DOHH2 (cell line): ENCODE measurements at regions not wholly inside any gene's neighbourhood (a gene's known extent, or its start where the extent isn't known, plus 50 kb on each side); places are given as distances from the start of the nearest gene placed in this dataset.

Experiments used
- H3F3A ChIP-seq: fragments of 200-600 bp; sonication (generic), shearing (Covaris generic); 2 replicates; pipeline ENCODE4 v1.6.0; 2016; ENCODE audit warnings: antibody characterized with exemption, mild to moderate bottlenecking; ENCODE audit not compliant: control insufficient read depth, insufficient read depth
- H3K27ac ChIP-seq: fragments of 200-600 bp; sonication (generic); 2 replicates; pipeline ENCODE4 v1.5.1; 2014; ENCODE audit warnings: low read depth, mild to moderate bottlenecking, low read length, moderate library complexity
- H3K27me3 ChIP-seq: fragments of 200-600 bp; sonication (generic); 2 replicates; pipeline ENCODE4 v1.6.1; 2014; ENCODE audit warnings: mild to moderate bottlenecking, low read length, mixed read lengths; ENCODE audit not compliant: control insufficient read depth
- H3K36me3 ChIP-seq: fragments of 200-600 bp; sonication (generic); 2 replicates; pipeline ENCODE4 v1.6.1; 2014; ENCODE audit warnings: mild to moderate bottlenecking, low read length, moderate library complexity, mixed read lengths; ENCODE audit not compliant: control insufficient read depth
- H3K4me1 ChIP-seq: fragments of 200-600 bp; sonication (generic); 2 replicates; pipeline ENCODE4 v1.6.1; 2014; ENCODE audit warnings: mild to moderate bottlenecking, low read length, mixed read lengths; ENCODE audit not compliant: control insufficient read depth
- H3K4me2 ChIP-seq: fragments of 200-600 bp; sonication (generic); 2 replicates; pipeline ENCODE4 v1.6.0; 2014; ENCODE audit warnings: mild to moderate bottlenecking, low read length, moderate library complexity
- H3K4me3 ChIP-seq: fragments of 200-600 bp; sonication (generic); 2 replicates; pipeline ENCODE4 v1.5.1; 2014; ENCODE audit warnings: mild to moderate bottlenecking, low read length, mixed read lengths
- H3K79me2 ChIP-seq: fragments of 200-600 bp; sonication (generic); 2 replicates; pipeline ENCODE4 v1.6.1; 2014; ENCODE audit warnings: mild to moderate bottlenecking, low read length, mixed read lengths; ENCODE audit not compliant: control insufficient read depth
- H3K9me2 ChIP-seq: fragments of 200-600 bp; sonication (generic); replicated peaks from 2 replicates; pipeline ENCODE4 v1.6.1; 2014; ENCODE audit warnings: mild to moderate bottlenecking, low read length, mixed read lengths; ENCODE audit not compliant: control insufficient read depth
- H3K9me3 ChIP-seq: fragments of 200-600 bp; sonication (generic); 2 replicates; pipeline ENCODE4 v1.6.1; 2014; ENCODE audit warnings: antibody characterized with exemption, low read length, mixed read lengths; ENCODE audit not compliant: control insufficient read depth, insufficient read depth
- H4K20me1 ChIP-seq: fragments of 200-600 bp; sonication (generic); 2 replicates; pipeline ENCODE4 v1.6.0; 2014; ENCODE audit warnings: low read depth, mild to moderate bottlenecking, antibody characterized with exemption, low read length, moderate library complexity; ENCODE audit not compliant: control insufficient read depth, insufficient read depth
- EZH2phosphoT487 ChIP-seq: fragments of 200-600 bp; sonication (generic); IDR thresholded peaks from 2 replicates; pipeline ENCODE4 v1.6.1; 2017; ENCODE audit warnings: borderline replicate concordance, mild to moderate bottlenecking, antibody characterized with exemption, low read length, moderate library complexity, mixed read lengths
- TF ChIP-seq, protein P1 (sequence below): fragments of 200-600 bp; sonication (generic); IDR thresholded peaks from one replicate; pipeline ENCODE4 v1.5.1; 2014; ENCODE audit warnings: antibody characterized with exemption, mild to moderate bottlenecking, low read depth, low read length; ENCODE audit not compliant: poor library complexity, severe bottlenecking

DNA sequence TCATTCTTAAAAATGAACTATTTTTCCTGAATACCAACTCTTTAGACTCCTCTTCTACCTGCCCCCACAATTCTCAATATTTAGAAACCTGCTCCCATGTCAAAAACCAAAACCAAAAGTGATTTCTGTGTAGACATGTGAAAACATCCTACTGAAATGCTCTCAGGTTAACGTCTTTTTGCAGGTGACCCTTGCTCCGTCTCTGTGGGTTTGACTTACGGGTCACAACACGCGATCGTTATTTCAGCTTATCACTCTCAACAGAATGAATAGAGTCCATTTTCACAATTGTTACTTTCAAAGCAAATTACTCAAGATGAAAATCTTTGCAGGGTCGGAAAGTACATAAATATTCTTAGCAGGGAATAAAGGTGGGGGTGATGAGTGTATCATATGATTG lies 456.3 kb upstream of the SGCD start:
- no peak for TF ChIP-seq EZH2phosphoT487
- TF ChIP-seq, protein P1, sequence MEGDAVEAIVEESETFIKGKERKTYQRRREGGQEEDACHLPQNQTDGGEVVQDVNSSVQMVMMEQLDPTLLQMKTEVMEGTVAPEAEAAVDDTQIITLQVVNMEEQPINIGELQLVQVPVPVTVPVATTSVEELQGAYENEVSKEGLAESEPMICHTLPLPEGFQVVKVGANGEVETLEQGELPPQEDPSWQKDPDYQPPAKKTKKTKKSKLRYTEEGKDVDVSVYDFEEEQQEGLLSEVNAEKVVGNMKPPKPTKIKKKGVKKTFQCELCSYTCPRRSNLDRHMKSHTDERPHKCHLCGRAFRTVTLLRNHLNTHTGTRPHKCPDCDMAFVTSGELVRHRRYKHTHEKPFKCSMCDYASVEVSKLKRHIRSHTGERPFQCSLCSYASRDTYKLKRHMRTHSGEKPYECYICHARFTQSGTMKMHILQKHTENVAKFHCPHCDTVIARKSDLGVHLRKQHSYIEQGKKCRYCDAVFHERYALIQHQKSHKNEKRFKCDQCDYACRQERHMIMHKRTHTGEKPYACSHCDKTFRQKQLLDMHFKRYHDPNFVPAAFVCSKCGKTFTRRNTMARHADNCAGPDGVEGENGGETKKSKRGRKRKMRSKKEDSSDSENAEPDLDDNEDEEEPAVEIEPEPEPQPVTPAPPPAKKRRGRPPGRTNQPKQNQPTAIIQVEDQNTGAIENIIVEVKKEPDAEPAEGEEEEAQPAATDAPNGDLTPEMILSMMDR = no peak
- no peaks in the 10 kb centered on the region for H4K20me1 ChIP-seq
- no peaks in the 10 kb centered on the region for H3K9me2 ChIP-seq
- no peak overlapping the region for H3K4me3 ChIP-seq
- no peaks in the 10 kb centered on the region for H3K27me3 ChIP-seq
- H3K9me3 ChIP-seq = no peaks in the 10 kb centered on the region
- H3K4me2 ChIP-seq = no peak overlapping the region
- H3K36me3 ChIP-seq = no peaks in the 10 kb centered on the region
- no peaks in the 10 kb centered on the region for H3F3A ChIP-seq
- no peaks in the 10 kb centered on the region for H3K4me1 ChIP-seq
- no peak overlapping the region for H3K27ac ChIP-seq
- H3K79me2 ChIP-seq = no peaks in the 10 kb centered on the region

DNA sequence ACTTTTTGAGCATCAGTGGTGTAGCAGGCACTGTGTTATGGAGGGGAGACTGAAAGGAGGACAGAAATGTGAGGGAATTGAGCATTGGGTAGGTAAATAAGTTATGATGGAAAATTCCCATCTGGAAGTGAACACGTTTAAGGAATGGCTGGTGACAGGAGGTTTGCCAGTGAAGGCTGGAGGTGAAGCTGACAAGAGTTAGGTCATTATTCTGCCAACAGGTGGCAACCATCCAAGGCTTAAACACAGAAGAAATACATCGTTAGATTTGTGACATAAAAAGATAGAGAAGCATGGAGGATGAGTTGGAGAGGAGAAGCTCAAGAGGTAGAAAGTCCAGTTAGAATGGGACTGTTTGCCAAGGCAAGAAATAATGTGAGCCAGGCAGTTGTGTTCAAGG lies 455.3 kb upstream of the SGCD start:
- Histone ChIP-seq H3K36me3 (no peaks in the 10 kb centered on the region), H3K4me2 (no peak overlapping the region), H4K20me1 (no peaks in the 10 kb centered on the region), H3K4me3 (no peak overlapping the region), H3K79me2 (no peaks in the 10 kb centered on the region), H3F3A (no peaks in the 10 kb centered on the region), H3K9me3 (no peaks in the 10 kb centered on the region), H3K27ac (no peak overlapping the region), H3K27me3 (no peaks in the 10 kb centered on the region), H3K9me2 (no peaks in the 10 kb centered on the region), H3K4me1 (no peaks in the 10 kb centered on the region)
- TF ChIP-seq EZH2phosphoT487 = no peak
- TF ChIP-seq, protein P1 = no peak

DNA sequence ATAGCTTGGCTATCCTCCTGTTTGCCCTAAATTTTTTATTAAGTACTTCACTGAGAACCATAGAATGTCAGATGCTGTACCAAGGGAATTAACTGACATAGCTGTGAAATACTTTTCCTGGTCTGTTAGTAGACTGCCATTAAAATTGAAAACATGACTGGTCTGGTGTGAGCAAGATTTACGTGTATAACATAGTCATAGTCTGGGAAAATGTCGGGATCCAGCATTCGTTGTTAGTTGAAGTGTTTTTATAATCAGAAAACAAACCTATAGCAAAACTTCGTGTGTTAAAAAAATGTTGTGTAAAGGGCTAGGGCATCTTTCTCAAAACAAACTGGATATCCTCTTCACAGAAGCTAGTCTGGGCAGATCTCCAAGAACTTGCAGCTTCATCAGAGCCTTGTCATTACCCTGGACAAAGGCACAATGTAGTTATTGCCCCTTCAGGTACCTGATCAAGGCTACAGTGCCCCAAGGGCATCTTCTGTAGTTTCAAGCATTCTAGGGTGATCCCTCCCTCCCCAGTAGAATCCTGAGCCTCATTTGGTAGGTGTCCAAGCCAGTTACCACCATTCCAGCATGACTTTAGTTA lies 454.2 kb upstream of the SGCD start:
- no peaks in the 10 kb centered on the region for H3F3A ChIP-seq
- H3K4me1 ChIP-seq = no peaks in the 10 kb centered on the region
- TF ChIP-seq, protein P1 = no peak
- no peak for TF ChIP-seq EZH2phosphoT487
- H3K79me2 ChIP-seq = no peaks in the 10 kb centered on the region
- no peak overlapping the region for H3K4me2 ChIP-seq
- no peaks in the 10 kb centered on the region for H3K9me2 ChIP-seq
- H3K36me3 ChIP-seq = no peaks in the 10 kb centered on the region
- no peak overlapping the region for H3K4me3 ChIP-seq
- H3K9me3 ChIP-seq = no peaks in the 10 kb centered on the region
- no peaks in the 10 kb centered on the region for H4K20me1 ChIP-seq
- no peaks in the 10 kb centered on the region for H3K27me3 ChIP-seq
- H3K27ac ChIP-seq = no peak overlapping the region
